GM19397 (cell line): ENCODE measurements at regions not wholly inside any gene's neighbourhood (a gene's known extent, or its start where the extent isn't known, plus 50 kb on each side); places are given as distances from the start of the nearest gene placed in this dataset.
"Not testable (repeated sequence)": the region's sequence is repeated elsewhere in the genome, so short reads cannot be mapped to it uniquely, and the experiment has no call there.

Experiments used
- ATAC-seq: cut with Tn5 transposase; IDR thresholded peaks from one replicate; pipeline ENCODE4 v1.9.1; 2021; ENCODE audit warnings: mild to moderate bottlenecking, moderate library complexity; ENCODE audit not compliant: unreplicated experiment

DNA sequence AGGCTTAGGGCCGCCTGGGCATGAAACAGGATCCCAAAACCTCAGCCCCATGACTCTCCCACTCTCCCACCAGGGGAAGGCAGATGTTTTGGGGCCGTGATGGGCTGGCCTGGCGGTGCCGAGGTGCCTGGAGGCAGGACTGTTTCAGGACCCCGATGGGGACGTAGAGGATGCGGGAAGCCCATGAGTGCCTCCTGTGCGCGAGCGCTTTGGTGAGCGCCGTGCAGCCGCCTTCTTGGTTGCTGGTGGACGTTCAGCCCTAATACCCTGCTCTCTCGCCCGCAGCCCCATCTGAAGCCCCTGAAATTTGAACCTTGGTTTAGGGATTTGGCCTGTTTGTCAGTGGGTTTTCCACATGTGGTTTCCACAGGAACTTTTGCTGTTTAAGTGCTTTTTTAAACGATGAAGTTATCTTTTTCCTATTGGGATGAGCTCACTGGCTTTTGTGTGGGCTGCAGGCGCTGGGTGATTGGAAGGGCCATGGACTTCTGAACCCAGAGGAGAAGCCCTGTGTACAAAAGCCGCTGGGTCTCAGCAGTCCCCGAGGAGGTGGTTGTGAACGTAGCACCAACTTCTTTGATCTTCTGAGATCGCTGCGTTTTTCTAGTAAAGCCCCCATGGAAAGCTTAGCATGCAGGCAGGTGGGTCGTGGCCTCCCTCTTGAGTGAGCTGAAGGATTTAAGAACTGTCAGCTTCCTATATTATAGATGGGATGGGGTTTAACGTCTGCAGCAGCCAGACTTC lies 145.7 kb downstream of the NPIPB11 start:
- not testable (repeated sequence) for ATAC-seq

DNA sequence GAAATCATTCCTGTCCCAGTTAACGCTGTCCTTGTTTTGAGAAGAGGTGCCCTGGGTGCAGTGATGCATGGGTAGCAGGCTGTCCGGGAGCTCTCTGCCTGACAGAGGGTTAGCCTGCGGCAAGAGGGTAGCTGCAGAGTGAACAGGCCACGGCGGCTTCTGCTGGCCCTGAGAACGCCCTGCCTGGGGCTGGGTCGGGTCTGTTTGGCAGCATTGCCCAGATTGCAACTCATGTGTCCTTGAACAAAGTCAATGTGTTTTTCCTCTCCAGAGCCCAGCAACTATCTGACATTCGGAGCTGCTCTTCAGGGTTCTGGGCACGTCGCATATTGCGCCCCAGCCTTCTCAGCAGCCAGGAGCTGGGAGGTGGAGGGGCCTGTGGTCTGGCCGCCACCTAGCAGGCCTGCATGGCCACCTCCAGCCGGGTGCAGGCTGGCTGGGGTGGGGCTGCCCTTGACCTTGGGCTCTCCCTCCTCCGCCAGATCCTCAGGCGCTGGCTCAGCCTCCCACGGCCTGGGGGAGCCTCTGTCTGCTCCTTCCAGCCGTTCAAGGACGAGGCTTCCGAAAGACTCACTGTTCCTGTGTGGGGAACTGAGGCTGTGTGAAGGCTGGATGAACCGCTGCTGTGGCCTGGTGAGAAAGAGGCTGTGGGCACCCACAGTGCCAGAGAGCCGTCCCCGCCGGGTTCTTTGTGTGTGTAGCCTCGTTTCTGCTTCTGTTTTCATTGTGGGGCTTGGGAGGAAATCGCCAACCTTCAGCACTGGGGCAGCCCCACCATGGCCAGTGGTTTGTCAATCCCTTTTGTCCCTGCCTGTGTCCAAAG lies 146.7 kb downstream of the NPIPB11 start:
- ATAC-seq = not testable (repeated sequence)

DNA sequence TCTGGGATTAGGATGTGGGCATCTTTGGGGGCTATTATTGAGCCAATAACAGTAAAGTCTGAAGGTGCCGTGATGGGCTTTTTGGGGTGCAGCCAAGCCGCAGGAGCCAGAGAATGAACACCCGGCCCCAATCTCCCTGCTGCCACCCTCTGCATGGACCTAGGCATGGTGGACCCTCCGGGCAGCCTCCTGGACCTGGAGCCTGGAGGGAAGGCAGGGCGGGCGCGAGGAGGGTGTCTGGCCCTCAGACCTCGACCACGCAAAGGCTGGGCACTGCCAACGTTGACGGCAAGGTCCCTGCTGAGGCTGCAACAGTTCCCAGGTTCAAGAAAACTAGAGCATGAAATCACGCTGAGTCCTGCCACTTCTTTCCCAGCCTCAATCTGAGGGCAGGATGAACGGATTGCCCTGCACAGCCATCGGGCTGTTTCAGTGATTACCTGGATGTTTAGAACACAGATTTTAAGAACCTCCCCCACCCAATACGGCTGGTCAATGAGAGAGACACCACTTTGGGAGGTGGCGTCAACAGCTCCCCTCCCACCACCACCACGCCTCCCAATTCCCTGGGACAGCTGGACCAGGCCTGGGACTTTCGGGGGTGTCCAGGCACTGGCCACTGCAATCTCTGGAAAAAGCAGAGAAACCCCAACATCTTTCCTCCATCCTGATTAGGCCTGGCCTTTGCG lies 147.4 kb downstream of the NPIPB11 start:
- not testable (repeated sequence) for ATAC-seq

DNA sequence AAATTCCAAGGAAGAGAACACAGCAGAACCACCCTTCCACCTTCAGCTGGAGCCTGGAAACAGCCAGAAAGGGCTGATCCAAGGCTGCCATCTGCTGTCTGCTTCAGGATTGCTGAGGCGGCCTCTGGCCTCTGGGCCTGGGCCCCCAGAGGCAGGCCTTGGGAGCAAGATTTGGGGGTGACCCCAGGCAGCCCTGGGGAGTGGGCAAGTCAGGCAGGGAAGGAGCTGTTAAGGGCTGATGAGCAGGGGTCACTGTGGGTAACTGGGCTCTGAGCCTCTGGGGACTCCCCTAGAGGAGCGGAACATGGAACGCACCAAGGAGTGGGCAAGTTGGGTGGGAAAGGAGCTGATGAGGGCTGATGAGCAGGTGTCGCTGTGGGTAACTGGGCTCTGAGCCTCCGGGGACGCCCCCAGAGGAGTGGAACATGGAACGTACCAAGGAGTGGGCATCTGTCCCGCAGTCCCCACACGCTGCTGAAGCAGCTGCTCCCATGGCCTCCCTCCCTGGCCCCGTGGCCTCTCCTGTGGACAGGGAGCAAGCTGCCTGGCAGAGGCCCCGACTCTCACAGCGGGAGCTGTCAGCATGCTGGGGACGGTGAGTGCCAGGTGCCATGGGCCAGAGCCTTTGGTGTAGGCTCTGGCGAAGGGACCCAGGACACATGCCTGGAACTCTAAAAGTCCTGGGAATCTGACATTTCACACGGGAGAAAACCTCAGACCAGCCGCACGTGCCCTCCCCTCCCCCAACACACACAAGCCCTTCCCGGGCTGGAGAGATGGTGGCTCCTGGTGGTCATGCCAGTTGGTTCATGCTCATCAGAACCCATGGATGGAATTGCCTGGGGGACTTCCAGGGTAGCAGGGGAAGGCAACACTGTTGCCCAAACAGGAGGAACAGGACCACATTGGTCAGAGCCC lies 148.8 kb downstream of the NPIPB11 start:
- not testable (repeated sequence) for ATAC-seq

DNA sequence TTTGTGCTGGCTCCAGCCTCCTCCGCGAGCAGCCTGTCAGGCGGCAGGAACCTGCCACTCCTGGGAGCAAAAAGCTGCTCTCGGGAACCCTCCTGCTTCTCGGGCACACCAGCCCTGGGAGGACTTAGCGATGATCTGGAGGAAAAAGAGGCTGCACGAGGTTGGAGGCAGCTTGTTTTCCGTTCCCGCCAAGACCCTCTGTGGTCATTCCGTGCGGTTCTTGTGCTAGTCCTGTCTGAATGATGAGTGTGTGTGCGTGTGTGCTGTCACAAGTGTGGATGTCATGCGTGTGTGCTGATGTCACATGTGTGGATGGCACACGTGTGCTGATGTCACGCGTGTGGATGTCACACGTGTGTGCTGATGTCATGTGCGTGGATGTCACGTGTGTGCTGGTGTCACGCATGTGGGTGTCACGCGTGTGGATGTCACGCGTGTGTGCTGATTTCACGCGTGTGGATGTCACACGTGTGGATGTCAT lies 150.0 kb downstream of the NPIPB11 start:
- no peak for ATAC-seq

DNA sequence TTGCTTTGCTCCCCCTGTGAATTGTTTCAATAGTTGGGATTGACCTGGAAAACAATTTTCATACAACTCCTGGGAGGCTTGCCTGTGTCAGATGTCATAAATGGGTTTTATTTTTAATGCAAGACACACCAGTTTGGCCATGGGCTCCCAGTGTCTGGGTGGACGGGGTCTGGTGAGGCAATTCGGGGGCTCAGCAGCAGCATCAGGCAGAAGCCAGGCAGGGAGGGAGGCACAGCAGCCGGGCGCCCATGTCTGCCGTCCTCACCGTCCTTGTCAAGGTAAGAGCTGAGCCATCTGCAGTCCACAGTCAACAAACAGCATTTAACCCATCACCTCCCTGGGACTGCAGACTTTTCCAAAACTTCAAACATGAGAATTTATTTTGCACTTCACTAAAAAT lies 150.6 kb downstream of the NPIPB11 start:
- not testable (repeated sequence) for ATAC-seq

DNA sequence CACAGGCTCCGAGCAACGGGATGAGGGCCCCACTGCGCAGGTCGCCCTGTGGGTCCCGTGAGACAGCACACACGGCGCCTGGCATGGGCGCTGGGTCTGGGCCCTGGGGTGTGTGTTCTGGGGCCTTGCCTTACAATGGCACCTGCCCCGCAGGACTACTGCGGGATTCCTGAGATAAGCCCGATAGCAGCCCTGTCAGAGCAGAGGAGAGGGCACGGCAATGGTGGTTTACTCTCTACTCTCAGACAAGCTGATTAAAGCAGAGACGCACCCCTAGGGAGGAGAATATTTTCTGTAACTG lies 151.1 kb downstream of the NPIPB11 start:
- not testable (repeated sequence) for ATAC-seq

DNA sequence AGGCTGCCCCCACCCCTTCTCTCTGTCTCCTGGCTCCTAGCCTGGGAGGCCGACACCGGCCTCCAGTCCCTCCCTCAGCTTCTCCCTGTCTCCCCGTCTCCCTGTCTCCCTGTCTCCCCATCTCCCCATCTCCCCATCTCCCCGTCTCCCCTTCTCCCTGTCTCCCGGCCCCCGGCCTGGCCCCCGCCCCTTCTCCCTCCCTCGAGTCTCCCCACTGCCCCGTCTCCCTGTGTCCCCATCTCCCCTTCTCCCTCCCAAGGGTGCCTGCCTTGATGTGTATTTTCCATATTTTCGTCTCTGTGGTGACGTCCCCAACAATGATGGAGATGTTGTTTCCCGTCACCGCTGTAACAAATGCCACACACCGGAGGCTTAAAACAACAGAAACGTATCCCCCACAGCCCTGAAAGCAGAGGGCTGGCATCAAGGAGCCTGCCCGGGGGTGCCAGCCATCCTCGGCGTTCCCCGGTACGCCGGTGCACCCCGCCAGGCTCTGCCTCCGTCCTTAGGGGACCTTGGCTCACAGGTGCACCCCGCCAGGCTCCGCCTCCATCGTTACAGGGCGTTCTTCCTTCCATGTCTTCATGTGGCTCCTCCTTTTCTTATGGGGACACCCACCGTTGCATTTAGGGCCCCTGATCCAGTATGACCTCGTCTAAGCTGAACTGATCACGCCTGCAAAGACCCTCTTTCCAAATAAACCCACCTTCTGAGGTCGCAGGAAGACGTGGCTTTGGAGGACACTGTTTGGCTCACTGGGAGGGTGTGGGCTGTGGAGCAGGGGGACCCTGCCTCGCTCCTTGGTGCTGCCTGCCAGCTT lies 151.6 kb downstream of the NPIPB11 start:
- no peak for ATAC-seq

DNA sequence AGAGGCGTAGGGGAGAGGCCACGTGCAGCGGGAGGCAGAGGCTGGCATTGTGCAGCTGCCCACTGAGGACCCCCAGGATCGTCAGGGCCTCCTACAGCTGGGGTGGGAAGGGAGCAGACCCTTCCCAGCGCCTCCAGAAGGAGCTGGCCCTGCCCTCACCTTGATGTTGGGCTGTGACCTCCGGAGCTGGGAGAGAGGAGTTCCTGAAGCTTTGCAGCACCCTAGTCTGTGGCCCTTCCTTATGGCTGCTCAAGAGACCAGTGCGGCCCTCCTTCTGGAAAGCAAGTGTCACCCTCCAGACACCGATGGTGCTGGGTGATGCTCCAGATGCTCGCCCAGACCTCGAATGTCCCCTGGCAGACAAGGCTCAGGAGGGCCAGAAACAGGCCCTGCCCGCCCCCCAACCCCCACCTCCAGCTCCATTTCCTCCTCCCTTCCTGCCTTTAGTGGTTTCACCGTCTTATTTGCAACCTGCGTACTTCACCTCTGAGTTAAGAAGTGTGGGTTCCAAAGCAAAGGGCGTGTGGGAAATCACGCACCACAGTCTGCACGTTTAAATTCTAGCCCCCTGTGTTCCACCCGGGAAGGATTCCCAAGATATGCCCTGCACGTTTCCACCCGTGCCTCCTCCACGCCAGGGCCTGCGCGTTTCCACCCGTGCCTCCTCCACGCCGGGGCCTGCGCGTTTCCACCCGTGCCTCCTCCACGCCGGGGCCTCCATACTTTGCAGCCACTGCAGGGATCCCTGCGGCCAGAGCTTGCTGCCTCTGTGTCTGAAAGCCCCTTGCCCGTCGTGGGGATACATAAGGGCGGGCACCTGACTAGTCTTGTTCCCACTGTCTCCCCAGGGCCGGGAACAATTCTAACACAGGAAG lies 152.6 kb downstream of the NPIPB11 start:
- not testable (repeated sequence) for ATAC-seq

DNA sequence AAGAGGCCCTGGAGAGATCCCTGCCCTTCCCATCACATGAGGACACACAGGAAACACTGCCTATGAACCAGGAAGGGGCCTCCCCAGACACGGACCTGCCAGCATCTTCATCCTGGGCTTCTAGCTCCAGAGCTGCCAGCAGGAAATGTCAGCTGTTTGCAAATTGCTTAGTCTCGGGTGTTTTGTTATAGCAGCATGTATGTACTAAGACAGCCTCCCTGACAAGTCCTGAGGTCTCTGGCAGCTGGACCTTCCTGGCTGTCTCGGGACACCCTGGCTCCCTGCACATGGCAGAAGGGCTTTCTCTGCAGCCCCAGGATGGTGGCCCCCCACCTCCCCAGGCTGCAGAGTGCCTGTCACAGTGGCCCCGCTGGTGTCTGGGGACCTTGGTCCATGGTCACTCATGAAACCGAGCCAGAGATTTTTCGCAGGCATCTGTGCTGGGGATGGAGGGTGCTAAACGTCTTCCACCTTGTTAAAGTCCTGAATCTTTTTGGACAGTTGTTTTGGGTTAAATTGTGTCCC lies 153.4 kb downstream of the NPIPB11 start:
- not testable (repeated sequence) for ATAC-seq

DNA sequence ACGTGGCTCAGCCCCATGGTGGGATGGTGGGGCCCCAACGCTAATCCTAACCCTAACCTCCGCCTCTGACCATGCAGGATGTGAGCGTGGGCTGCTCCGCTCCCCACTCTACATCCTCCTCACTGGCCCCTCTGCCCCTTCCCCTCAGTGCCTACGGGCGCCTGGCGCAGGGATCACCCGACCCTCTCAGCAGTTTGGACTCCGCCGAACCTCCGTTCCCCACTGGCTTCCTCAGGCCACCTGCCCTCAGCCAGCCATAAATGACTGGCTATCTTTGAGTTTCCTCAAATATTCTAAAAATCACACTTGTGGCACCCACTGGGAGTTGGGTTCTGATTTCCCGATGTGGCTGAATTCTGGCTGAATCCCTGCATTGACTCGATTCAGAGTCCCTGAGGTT lies 154.2 kb downstream of the NPIPB11 start:
- not testable (repeated sequence) for ATAC-seq

DNA sequence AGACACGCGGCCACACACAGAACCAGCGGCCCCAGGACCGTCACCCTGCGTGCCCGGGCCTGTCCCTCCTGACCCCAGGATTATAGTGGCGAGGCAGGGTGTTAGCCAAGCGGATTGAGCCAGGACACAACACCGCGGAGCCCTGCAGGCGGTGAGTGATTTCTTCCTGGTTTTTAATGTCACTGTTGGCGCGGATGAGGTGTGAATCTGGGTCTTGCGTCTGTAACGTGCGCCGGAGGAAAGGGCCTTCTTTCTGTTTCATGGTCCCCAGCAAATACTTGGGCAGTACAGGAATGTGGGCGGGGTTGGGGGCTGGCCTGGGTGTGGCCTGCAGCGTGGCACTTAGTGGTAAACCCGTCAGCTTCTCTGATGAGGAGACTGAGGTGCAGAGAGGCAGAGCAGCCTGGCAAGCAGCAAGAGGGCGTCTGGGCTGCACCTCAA lies 154.9 kb downstream of the NPIPB11 start:
- ATAC-seq = not testable (repeated sequence)

DNA sequence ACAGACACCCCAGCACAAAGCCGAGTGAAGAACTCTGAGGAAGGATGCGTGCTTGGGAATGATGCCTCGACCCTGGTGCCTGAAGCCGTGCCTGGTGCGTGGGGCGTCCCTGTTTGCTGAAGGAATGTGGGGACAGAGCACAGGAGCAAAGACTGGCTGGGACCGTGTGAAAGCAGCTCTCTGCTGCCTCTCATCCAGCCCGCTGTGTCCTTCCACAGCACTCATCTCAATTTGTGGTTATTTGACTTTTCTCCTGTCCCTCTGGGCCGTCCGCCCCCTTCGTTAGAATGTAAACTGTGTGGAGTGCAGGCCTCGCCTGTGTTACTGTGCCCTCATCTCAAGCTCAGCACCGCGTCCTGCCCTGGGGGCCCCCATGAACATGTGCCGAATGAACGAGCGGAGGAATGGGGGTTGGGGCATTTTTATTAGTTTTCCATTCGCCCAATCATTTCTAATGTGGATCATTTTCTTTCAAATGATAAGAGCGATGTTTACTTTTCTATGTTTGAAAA lies 155.5 kb downstream of the NPIPB11 start:
- ATAC-seq = not testable (repeated sequence)

DNA sequence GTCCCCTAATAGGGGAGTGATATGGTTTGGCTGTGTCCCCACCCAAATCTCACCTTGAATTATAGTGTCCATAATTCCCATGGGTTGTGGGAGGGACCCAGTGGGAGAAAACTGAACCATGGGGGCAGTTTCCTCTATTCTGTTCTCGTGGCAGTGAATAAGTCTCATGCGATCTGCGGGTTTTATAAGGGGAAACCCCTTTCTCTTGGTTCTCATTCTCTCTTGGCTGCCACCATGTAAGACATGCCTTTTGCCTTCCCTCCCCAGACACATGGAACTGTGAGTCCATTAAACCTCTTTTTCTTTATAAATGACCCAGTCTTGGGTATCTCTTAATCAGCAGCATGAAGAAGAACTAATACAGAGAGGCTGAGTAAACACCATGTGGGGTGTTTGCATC lies 156.0 kb downstream of the NPIPB11 start:
- not testable (repeated sequence) for ATAC-seq

DNA sequence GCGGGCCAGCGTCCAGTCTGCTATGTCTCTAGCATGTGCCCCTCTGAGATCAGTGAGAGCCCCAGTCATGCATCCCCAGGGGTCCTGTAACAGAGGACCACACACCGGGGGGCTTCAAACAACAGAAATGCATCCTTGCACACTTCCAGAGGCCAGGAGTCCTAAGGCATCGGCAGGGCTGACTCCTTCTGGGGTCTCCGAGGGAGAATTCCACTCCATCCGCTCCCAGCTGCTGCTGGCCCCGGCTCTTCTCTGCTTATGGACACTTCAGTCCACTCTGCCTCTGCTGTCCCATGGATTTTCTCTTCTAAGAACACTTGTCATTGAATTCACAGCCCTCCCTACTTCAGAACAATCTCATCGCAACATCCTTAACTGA lies 157.6 kb downstream of the NPIPB11 start:
- not testable (repeated sequence) for ATAC-seq

DNA sequence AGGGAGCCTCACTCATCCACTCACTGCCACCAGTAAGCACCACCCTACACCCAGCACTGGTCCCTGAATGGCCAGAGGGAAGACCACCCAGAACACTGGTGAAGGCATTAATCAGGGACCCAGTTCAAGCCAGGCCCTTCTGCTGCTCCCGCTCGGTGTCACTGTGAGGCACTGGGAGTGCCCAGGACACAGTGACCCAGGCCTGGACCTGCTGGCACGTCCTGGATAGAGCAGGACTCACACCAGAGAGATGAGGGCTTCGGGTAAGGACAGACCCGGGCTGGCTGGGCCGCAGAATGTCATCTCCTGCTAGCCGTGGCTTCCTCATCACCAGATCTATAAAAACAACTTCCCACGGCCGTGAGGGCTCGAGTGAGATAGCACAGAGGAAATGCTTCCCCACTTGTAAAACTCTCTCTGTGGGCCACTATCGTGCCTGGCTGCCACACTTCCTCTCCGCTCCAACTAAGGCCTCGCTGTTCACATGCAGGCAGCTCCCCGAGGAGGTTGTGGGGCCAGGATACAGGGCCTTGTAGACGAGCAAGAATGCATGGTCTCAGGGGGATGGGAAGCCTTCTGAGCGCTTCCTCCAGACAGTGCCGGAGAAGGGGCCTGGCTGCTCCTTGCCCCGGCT lies 158.1 kb downstream of the NPIPB11 start:
- ATAC-seq = not testable (repeated sequence)

DNA sequence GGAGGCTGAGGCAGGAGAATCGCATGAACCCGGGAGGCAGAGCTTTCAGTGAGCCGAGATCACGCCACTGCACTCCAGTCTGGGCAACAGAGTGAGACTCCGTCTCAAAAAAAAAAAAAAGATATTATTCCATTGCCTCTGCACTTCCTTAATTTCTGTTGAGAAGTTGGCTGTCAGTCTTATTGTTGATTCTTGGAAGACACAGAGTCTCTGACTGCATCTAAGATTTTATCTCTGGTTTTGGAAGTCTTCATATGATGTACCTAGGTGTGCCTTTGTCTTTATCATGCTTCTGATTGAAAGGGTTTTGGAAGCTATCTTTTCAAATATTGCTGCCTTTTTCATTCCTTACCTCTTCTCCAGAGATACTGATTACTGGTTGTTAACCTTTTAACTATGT lies 160.4 kb downstream of the NPIPB11 start:
- not testable (repeated sequence) for ATAC-seq

DNA sequence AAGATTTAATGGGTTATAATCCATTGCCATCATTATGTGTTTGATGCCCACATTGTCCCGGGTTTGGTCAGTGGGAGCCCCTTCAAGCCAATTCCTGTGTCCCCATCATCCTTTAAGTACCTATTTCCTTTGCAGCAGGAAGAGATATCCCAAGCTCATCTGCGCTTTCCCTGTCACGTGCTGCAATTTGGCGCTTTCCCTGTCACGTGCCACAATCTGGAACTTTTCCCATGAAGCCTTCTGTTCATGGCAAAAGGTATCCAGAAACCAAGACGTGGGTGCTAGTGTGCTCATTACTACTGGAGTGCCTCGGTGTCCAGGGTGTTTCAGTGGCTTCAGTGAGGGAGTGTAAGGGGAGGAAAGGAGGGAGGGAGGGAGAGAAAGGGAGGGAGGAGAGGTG lies 168.5 kb downstream of the NPIPB11 start:
- no peak for ATAC-seq
